T-helper 2 cell (primary cell): ENCODE measurements at regions not wholly inside any gene's neighbourhood (a gene's known extent, or its start where the extent isn't known, plus 50 kb on each side); places are given as distances from the start of the nearest gene placed in this dataset.

Experiments used
- DNase-seq, 5 experiments: peaks; one replicate each; pipeline versions ENCODE4 v3.0.0 to v3.0.0-alpha.2; 2012 to 2022

DNA sequence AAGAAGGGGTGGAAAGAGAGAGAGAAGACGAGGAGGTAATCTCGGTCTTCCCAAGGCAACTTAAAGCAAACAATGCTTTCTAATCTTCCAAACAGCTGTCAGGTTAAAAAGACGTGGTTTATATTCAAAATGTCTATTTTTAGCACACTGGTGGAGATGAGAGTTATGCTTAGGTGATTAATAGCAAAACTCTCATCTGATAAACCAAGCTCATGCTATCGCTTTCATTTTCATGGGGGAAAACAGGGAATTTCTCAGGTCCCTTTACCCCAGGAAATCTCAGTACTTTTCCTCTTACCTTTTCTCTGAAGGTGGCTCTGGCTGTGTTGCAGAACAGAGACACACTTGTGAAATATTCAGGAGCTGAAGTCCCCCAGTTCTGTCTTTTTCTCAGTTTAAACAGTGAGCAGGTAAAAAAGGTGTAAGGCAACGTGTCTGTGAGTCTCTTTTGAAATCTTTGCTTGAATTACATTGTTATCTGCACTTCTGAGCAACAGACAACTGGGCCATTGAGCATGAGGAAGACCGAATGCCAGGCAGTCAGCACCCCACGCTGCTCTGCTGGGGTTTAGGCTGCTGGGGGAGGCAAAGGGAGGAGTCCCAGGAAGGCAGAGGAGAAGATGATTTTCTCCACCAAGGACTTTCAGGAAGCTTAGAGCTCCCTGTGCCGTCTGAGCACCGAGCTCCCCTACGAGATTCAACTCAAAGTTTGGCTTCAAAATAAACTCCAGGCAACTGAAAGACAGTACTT is 759.3 kb downstream of the BCL11B start:
- peak in 1 of 5 experiments; percentile 54 for DNase-seq

DNA sequence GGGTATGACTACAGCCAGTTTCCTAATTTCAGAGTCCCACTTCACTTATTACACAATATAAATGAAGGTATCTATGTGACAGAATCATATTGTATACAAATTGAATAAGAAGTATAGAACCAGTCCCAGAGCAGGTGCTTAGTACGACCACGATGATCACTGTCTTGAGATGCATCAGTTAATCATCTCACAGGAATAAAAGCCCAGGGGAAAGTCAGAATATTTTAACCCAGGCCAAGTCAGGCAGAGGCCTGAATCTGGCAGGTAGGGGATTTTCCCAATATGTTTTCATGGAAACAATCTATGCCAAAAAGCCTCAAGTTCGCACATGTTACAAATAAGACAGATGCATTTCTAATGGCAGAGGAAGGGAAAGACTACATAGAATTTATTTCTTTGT is 758.4 kb downstream of the BCL11B start:
- DNase-seq = no peak

- DNase-seq = peak in 1 of 5 experiments; percentile 12
Observed at GRCh38 chr14:98514016-98514415, 758.0 kb downstream of the BCL11B start.

DNA sequence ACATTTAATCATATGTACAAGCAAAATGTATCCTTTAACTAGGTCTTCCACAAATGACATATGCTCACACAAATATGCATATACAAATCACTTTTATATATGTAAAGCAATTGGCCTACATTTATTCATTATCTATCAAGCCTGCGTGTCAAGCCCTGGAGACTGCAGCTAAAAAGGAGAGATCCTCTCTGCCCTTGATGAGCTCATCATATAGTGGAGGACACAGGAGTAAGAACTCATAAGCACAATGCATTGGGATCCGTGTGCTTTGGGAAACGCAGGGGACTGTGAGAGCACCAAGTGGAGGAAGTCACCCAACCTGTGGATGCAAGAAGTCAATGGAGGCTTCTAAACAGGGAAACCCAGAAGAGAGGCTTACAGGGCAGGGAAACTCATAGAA is 735.7 kb downstream of the BCL11B start:
- no peak for DNase-seq

GRCh38 chr14:98542316-98542715 is 729.7 kb downstream of the BCL11B start:
- no peak for DNase-seq

- no peak for DNase-seq
Observed at GRCh38 chr14:98543074-98543473, 728.9 kb downstream of the BCL11B start.

DNA sequence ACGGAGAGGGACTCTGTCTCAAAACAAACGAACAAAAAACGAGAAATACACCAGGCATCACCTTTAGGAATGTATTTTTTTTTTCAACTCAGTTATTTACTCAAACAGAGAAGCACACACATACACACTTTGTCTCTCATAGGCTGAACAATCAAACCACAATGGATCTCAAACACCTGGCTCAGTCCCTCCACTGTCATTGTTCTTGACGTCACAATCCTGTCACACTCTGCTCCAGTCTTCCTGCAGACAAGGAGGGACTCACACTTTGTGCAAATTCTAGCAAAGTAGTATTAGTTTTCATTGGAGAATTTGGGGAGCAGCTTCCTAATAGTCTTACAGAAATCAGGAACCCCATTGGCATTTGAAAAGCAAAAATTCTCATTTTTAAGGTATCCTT is 727.8 kb downstream of the BCL11B start:
- no peak for DNase-seq

GRCh38 chr14:98545181-98545580 is 726.8 kb downstream of the BCL11B start:
- DNase-seq = no peak

GRCh38 chr14:98548071-98548686 is 723.8 kb downstream of the BCL11B start:
- DNase-seq = peak in 1 of 5 experiments; percentile 3

GRCh38 chr14:98551028-98551427 is 721.0 kb downstream of the BCL11B start:
- DNase-seq = no peak

GRCh38 chr14:98555440-98555839 is 716.6 kb downstream of the BCL11B start:
- DNase-seq = no peak

GRCh38 chr14:98564006-98564405 is 708.0 kb downstream of the BCL11B start:
- no peak for DNase-seq

DNA sequence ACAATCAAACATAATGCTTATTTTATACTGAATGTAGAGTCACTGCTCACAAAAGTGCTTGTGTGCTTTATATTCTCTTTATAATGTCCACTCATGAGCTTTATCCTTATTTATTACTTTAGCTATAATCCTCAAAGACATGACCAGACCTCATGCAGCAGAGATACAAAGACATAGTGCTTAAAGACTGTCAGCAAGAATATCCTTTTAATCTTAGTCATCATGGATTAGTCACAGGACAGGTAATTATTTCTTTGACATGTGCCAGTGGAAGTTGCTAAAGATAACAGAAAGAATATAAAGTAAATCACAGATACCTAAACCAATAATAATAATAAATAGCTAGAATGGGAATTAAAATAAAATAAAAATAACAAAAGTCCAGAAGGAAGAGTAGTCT is 707.5 kb downstream of the BCL11B start:
- no peak for DNase-seq

- no peak for DNase-seq
Observed at GRCh38 chr14:98571104-98571503, 700.9 kb downstream of the BCL11B start.

DNA sequence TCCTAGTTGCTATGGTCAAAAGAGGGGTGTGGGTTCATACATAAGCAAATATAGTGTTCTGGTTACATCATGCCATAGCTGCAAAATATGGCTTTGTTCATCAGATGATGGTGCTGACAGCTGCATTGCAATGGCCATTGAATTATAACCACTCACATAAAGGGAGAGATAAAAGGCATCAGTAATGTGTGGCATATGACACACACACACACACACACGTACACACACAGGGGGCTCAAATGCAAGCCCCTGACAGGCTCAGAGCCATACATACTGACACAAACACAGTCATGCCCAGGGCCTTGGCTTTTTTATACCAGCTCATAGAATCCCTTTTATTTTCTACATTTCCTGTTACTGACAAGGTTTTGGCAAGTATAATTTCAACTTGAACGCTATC is 698.9 kb downstream of the BCL11B start:
- no peak for DNase-seq

- no peak for DNase-seq
Observed at GRCh38 chr14:98576463-98576862, 695.5 kb downstream of the BCL11B start.

GRCh38 chr14:98578204-98578603 is 693.8 kb downstream of the BCL11B start:
- DNase-seq = no peak

- DNase-seq = no peak
Observed at GRCh38 chr14:98579140-98579539, 692.9 kb downstream of the BCL11B start.

DNA sequence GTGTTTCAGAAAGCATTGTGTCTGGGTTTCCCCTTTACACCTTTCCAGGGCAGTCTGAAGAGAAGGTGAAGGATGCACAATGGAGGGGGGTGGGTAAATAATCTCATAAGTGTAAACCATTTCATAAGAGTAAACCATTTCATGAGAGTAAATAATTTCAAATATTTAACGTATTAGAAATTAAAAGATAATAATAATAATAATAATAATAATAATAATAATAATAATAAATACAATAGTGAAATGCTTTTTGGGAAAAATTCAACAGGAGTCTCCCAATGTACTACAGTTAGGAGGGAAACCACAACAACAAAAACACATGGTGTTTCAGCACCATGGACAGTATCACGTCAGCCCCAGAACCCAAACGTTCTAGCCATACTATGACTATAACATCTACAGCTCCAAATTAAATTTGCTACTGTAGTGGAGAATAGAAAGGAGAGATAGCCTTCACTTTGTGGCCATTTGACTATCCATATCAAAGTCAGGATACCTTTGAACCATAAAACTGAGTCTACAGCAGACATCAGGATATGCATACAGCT is 691.8 kb downstream of the BCL11B start:
- peak in 2 of 5 experiments; percentile 1 to 47 for DNase-seq

DNA sequence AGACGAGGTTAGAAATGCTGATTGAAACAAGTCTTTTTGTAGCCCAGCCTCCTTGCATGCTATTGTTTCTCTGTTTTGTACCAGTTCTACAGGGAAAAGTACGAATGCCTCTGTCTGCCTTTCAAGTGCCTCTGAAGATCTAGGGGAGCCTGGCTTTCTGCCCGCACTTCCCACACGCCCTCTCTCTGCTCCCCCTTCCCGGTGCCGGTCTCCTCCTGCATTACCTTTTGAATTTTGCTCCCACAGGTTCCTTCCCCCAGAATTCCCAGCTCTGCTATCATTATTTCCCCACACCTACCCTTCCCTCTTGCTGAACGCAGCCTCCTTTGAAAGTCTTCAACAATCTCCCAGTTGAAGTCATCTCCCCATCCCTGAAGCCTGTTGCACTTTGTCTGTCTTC is 689.7 kb downstream of the BCL11B start:
- DNase-seq = no peak

GRCh38 chr14:98591161-98591560 is 680.8 kb downstream of the BCL11B start:
- DNase-seq = no peak

DNA sequence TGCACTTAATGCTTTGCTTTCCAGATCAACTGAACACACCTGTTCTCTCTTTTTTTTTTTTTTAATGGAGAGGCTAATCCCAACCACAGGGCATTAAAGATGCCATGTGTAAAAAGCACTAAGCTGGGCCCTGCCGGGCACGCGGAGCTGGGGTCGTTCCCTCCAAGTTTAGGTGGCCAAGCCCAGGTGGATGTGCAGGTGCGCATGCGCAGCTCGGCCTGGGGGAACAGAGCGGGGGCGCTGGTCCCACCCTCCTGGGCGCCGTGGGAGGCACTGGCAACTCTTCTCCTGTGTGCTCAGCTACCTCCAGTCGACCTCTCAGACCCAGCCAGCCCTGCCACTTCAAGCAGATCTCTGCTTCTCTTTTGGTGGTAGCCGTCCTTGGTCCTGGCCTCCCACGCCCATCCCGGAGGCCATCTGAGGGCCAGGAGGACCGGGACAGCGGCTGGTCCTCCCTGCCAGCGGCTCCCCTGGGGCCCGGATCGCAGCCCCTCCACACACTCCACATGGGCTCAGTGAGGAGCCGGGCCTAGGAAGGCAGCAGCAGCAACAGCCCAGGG is 679.3 kb downstream of the BCL11B start:
- no peak for DNase-seq

DNA sequence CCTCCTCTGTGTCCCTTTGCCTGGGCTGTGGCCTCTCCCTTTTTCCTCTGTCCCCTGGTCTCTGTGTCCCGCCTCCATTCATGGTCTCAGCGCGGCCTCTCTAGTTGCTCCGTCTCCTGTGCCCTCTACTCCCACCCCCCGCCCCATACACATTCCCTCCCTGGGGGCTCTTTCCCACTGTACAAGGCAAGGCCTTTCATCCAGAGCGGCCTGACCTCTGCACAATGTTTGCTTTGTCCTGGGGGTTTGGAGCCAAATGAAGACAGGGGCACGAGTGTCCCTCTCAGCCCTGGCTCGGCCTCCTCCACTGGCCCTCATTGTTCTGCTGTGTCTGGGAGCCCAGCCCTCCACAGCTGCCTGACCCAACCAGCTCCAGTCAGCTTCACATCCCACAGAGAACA is 678.6 kb downstream of the BCL11B start:
- DNase-seq = no peak

DNA sequence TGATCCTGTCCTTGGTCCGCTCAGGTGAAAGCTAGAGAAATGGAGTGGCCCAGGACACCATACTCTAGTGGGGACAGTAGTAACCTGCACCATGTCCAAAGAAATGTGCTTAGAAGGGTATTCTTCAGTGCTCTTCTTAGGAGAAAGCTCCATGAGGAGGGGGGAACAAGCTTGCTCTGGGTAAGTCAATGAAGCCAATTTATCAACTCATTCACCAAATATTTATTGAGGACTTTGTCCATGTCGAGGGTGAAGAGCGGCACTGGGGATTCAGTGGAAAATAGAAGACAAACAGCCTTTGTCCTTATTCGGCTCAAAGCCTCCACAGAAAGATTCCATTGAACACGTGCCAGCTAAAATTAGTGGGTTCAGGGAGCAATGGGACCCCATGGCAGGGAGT is 677.8 kb downstream of the BCL11B start:
- no peak for DNase-seq
